Right renal pelvis (tissue), 4 donors: ENCODE measurements at regions not wholly inside any gene's neighbourhood (a gene's known extent, or its start where the extent isn't known, plus 50 kb on each side); places are given as distances from the start of the nearest gene placed in this dataset.

Source experiments
- DNase-seq, 4 donors: peaks; one replicate each; pipeline ENCODE4 v3.0.0-alpha.2; 2013; ENCODE audit warnings: low read depth in 4 of 4, low spot score in 3 of 4, missing footprints in 1 of 4

DNA sequence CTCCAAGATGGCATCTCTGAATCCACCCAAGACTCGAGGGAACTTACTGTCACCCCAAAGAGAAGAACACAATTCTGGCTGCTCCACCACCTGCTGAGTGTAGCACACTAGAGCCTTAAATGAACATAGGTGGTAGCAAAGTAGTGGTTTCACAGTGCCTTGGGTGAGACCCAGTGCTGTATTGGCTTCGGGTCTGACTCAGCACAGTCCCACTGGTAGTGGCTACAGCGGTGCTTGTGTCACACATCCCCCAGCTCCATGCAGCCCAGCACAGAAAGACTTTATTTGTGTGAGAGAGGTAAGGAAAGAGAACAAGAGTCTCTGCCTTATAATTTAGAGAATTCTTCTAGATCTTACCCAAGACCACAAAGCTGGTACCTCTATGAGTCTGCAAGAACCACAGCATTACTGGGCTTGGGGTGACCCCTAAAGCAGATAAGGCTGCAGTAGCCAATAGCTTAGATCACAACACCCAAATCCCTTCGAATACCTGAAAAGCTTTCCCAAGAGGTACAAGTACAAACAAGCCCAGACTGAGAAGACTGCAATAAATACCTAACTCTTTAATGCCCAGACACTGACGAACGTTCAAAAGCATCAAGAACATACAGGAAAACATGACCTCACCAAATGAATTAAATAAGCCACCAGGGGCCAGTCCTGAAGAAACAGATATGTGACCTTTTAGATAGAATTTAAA is 83.3 kb upstream of the SLC38A4 start:
- DNase-seq, result no peak

DNA sequence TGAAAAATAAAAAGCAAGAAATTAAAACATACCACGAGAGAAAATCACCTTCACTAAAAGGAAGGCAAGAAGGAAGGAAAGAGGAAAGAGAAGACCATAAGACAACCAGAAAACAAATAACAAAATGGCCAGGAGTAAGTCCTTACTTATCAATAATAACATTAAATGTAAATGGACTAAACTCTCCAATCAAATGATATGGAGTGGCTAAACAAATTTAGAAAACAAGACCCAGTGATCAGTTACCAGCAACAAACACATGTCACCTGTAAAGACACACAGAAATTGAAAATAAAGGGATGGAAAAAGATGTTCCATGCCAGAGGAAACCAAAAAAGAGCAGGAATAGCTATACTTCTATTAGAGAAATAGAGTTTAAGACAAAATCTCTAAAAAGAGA is 85.0 kb upstream of the SLC38A4 start:
- no peak for DNase-seq

DNA sequence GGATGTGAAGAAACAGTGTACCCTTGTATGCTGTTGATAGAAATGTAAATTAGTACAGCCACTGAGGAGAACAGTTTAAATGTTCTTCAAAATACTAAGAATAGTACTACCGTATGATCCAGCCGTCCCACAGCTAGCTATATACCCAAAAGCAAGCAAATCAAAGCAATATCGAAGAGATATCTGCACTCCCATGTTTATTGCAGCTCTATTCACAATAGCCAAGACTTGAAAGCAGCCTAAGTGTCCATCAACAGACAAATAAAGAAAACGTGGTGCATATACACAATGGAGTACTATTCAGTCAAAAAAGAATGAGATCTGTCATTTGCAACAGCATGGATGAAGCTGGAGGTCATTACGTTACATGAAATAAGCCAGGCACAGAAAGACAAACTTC is 88.5 kb upstream of the SLC38A4 start:
- no peak for DNase-seq

DNA sequence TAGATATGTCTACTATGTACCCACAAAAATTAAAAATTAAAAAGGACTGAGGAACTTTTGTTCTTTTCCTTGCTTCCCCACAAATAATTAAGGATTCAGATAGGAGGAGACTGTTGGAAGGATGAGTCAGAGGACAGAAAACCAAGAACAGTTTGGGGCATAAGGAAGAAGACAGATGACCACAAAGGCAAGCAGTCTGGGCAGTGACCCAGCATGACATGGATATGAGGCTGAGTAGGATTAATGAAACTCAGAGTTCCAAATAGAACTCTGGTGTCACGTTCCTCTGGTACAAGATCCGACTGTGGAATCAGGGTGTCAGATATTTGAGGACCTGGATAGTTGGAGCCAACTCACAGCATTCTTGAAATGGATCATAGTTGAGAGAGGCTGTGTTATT is 89.3 kb upstream of the SLC38A4 start:
- DNase-seq, result no peak

DNA sequence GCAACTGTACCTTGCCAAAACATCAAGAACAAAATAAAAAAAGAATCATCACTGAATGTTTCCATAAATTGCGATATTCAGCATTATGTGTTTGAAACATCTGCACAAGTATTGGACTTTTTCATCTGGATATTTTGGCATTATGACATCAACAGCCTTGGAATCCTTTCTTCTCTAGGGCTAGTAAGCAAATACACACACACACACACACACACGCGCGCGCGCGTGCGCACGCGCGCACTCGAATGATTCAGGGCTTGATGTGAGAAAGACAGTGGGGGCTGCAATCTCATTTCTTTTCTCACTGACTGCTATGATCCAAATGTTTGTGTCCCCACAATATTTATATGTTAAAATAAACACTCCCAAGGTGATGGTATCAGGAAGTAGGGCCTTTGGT is 90.0 kb upstream of the SLC38A4 start:
- no peak for DNase-seq

DNA sequence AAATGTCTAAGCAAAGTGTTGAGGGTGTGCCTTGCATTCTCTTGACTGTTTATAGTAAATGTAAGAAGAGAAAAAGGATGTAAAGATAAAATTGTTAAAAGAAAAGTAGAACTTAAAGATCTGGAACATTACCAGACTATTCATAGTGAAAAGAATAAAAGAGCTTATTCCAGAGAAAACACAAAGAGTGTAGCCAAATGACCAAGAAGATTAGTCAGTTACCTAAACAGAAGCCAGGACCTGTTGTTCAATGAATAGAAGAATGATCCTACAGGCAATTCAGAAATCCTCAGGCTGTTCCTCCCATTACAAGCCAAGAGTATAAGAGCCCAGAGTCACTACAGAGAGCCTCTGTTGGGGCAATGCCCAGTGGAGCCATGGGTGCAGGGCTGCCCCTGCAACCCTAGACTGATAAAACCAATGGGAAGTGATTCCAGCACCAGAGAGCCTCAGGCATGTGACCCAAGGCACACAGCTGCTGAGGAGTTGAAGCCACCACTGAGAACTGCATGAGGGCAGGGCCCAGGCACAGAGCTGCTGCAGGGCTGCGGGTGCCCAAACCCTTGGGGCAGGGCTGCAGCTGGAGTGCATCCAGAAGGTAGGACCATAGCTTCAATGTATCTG is 91.1 kb upstream of the SLC38A4 start:
- DNase-seq, result no peak

DNA sequence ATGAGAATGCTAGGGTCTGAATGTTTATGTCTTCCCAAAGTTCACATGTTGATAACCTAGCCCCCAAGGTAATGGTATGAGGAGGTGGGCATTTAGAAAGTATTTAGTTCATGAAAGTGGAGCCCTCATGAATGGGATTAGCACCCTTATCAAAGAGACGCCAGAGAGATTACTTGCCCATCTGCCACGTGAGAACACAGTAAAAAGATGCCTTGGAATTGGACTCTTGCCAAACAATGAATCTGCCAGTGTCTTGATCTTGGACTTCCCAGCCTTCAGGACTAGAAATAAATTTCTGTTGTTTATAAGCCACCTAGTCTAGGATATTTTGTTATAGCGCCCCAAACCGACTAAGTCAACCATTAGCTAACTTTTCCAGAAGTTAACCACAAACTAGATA is 92.0 kb upstream of the SLC38A4 start:
- DNase-seq, result no peak

DNA sequence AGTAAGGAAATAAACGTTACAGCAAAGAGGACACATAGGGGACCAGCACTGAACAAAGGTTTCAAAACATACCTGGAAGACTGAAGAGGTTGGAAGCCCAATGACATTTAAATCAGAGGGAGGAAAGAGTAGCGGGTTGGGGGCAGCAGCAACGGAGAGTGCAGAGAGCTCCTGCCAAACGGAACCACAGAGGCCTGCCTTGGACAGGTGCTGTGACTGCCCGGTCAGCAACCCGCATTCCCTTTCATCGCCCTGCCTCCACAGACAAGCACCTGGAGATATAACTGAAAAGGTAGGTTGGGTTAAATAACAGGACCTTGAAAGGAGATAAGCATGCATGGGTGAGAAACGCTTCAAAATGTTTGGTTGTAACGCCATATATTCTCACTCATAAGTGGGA is 92.8 kb upstream of the SLC38A4 start:
- DNase-seq, result no peak

DNA sequence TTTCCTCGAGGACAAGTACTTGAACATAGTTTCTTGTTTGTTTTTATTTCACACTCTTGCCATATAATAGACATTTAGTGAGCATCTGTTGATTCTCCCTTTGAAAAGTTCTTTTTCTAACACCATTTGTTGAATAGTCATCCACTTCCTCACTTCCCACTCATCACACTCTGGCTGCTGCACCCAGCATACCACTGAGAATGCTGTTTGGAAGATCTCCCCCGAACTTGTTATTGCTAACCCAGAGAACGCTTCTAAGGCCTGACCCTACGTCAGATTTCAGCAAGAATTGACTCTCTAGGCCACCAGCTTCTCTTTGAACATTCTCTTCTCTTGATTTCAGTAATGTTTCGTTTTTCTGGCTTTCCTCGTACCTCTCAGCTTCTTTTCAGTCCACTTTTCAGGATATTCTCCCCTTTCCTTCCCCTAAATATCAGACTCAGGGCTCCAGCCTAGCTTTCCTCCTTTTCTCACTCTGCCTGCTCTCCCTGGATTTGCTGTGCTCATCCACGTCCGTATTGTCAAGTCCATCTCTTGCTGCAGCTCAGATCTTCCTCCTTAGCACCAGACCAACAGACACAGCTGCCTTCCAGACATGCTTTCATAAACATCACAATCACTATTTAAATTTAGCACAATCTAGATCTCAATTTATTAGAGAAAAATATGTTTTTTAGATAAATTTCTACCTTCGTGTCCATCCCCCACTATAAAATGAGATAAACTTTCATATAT is 94.0 kb upstream of the SLC38A4 start:
- no peak for DNase-seq

DNA sequence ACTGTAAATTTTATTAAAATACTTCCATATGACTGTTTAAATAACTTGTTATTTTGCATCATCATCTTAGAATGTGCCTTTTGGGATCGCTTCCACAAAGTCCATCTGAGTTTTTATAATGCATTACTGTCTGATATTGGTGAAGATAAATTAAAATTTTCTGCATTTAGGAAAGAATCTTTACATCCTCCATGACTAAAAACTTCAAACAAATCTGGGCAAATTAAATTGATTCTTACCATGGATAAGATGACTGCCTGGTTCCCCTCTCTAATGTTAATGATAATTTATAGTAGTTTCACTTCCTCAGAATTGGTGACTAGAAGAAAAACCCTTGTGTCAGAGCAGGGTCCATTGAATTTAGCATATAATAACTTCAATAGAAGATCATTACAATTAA is 94.7 kb upstream of the SLC38A4 start:
- no peak for DNase-seq

DNA sequence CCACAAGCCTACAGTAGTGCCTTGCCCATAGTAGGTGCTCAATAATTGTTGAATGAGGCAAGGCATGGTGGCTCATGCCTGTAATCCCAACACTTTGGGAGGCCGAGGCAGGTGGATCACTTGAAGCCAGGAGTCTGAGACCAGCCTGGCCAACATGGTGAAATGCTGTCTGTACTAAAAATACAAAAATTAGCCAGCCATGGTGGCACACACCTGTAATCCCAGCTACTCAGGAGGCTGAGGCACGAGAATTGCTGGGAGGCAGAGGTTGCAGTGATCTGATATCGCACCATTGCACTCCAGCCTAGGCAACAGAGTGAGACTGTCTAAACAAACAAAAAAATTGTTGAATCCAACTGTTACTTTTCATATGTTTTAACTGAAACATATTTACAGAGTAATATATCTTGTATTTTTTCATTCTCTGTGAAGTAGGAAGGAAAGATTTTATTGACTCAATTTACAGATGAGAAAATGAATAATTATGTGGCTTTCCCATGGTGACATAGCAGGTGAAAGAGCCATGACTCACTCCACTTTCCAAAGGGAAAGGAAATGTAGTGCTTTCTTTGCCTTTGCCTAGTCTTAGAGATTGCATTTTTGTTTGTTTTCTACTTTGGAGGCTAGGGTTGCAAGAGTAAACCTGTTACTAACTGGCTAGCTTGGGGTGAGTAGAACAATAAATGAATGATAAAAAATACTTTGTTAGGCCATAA is 95.4 kb upstream of the SLC38A4 start:
- no peak for DNase-seq

DNA sequence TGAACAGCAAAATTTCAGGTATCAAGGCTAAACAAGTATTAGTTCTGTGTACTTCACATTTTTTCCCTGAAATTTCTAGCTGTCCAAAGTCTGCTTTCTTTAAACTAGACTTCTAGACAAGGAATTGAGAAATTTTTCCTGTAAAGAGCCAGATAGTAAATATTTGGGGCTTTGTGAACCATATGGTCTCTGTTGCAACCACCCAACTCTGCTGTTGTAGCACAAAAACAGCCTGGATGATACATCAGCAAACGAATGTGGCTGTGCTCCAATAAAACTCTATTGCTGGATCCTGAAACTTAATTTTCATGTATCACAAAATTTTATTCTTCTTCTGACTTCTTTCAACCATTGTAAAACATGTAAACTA is 96.0 kb upstream of the SLC38A4 start:
- DNase-seq, result no peak

DNA sequence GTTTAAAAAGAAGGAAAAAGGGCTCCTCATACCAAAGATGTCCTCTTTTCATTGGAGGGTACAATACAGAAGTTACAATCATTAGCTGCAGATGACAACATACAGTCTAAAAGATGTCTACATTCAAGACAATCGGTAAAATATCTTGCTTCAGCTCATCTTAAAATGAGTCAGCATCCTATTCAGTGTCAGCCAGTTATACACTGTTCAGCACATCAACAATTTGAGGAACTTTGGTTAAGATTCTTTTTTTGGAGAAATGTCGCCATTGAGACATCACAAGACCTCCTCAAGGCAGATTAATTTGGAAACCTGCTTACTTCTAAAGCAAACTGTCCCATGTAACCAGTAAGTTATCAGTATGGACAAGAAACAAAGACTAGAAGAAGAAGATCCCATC is 100.7 kb upstream of the SLC38A4 start:
- no peak for DNase-seq

DNA sequence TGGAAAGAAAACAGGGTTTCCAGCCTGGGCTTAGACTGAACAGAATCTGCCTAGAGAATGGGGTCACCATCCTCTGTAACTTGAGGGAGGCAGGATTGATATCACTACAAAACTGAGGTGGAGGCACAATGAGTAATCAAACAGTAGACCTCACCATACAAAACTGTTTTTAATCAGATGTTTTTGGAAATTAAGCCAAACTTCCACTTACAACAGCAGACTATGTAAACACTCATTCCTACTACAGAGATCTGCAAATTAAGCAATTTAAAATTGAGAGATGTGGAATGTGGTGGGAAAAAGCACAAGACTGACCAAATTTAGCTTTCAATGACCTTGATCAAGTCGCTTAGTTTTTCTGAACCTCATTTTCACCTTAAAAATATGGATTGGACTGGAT is 104.3 kb upstream of the SLC38A4 start:
- DNase-seq, result no peak

DNA sequence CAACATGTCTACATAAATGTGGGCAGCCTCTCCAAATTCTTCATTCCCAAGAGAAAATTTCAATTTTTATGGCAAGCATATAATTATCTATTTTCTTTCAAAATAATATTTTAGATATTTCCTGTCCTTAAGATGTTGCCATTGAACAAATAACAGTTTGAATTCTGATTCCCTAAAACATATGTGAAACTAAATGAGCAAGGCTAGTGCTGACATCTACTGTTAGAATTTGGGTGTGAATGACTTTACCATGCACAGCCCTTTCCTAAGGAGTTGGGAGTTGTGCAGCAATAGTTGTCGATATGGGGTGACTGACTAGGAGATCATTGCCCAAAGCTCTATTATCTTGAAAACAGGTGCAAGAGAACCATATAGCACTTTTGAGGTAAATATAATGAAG is 108.2 kb upstream of the SLC38A4 start:
- peak; percentile 11 to 29 (median 12) for DNase-seq

DNA sequence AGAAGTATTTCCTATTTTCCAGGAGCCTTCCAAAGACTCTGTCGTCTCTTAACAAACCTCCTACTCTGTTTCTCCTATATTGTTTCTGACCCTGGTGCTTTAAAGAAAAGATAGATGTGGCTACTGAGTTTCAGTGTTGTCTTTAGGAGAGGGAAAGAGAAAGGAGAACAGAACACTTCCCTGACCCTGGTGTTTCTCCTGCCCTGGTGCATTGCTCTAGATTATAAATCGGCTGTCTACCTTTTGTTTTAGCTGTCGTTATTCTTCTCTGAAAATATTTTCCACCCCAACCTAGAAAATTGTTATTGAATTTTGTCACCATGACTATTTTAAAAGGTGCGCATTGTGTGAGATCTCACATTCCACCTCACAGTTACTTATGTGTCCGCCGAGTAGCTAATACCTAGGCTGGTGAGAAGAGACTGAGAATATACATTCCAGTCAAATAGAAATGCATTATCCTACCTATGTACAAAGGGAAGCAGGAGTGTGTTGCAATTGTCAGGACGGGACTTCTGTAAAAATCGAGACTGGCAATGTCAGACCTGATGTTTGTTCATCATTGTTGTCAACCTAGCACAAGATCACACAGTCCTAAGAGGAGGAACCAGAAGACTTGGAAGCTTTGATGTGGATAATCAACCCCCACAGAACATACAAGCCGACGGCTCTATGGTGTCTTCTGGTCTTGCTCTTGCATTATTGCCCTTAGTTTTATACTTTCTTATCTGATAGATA is 108.7 kb upstream of the SLC38A4 start:
- no peak for DNase-seq

DNA sequence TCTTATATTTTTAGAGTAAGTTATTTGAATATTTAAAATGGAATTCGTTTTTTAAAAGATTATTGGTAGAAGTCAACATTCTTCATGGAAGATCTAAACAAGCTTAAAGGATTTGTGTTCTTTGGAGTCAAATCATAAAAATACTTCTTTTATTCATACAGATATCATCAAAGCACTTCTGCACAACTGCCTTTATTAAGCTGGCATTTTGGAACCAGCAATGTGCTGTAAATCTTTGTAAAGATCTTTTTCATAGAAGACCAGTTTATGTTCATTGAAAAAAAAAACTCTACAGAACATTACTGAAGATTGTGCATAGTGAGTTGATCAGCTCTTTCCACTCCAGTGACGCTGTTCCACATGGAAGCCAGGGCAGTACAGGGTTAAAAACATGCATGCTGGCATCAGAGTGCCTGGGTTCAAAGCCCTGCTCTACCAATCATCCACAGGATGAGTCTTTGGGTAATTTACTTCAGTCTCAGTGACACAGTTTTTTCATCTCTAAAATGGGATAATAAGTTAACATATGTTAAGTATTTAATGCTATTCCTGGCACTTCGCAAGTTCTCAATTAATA is 109.6 kb upstream of the SLC38A4 start:
- DNase-seq, result no peak

DNA sequence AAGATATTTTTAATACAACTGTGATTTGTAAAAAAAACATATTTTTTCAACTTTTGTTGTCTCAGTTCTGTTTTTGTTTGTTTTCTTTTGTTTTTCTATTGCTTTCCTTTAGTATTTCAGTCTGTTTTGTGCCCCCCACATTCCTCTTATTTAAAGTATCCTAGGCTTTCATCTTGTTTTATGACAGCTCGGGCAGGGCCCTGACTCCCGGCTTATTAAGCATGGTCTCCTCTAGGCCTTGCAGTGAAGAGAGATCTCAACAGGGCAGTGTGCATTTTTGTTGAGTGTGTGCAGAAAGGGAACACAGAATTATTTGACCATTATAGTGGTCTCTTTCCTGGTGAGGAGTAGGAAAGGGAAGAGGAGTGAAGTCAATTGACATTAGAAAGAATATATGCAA is 110.2 kb upstream of the SLC38A4 start:
- DNase-seq, result no peak

DNA sequence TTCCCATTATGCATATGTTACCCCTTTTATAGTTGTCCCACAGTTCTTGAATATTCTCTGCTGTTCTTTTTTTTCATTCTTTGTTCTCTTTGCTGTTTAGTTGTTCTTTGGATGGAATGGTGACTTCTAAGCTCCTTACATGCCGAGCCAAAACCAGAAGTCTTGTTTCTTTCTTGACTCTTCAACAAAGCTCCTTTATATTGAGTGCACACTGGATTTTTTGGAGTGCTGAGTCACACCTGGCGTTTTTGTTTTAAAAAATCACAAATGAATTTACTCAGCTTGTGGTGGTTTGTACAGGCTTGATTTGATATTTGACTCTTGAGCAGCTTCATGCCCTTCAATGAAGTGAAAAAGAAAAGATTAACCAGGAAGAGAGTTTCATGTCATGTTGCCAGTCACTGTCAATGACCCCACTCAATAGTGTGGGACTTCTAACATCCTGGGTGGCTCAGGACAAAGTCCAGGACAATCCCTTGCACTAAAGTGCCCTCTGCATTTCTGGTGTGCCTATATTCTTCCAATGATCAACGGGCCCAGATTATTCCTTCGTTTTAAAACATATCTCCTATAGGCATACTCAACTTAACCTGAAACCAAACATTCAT is 112.4 kb upstream of the SLC38A4 start:
- no peak for DNase-seq

DNA sequence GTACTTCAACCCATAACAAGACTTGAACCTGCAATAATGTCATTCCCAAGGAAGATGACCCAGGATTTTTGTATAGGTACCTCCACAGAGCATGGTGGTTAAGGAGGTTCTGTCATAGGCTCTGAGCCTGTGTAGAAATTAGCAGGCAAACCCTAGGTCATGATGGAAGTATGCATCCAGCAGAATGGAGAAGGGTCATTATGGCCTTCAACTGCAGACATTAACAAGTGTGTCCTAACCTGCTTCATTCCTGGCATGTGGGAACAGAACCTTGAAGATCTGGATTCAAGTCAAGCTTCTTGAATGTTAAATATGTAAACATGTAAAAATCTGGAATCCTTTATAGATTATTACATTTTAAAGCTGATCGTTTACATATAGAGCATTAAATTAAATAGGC is 116.2 kb upstream of the SLC38A4 start:
- DNase-seq, result no peak
